ENCODE measurements at regions not wholly inside any gene's neighbourhood (a gene's known extent, or its start where the extent isn't known, plus 50 kb on each side); places are given as distances from the start of the nearest gene placed in this dataset.

GRCh38 chr18:45361125-45361851, 254.0 kb upstream of the SLC14A2 start:
- CTCF ChIA-PET: interaction anchor here (0.6 kb wide), 1 partner anchor 29 kb away, joined by 3 read pairs; no protein-coding TSS in a partner anchor
- Histone ChIP-seq H3K4ac (ENCODE audit: low read depth, low read length) (no peak overlapping the region), H3K14ac (replicated peaks; ENCODE audit: low read depth, low read length) (no peak overlapping the region), H2BK20ac (ENCODE audit: low read depth, low read length) (no peak overlapping the region), H4K91ac (ENCODE audit: insufficient read depth, low read depth, low read length) (no peak overlapping the region), H2AFZ (replicated peaks; ENCODE audit: low read length, poor library complexity) (no peak overlapping the region), H2BK15ac (ENCODE audit: low read depth, low read length) (no peak overlapping the region), H3K27ac (ENCODE audit: insufficient read depth, low read length) (no peak overlapping the region), H3K18ac (ENCODE audit: low read depth, low read length) (no peak overlapping the region), H4K5ac (ENCODE audit: low read depth, low read length) (no peak overlapping the region), H3K56ac (ENCODE audit: extremely low read depth, insufficient read depth, low read length) (no peak overlapping the region), H2AK5ac (ENCODE audit: low read depth, low read length) (no peak overlapping the region), H3K9ac (ENCODE audit: low read depth, low read length) (no peak overlapping the region), H3K23ac (ENCODE audit: low read depth, low read length) (no peak overlapping the region), H3K27me3 (ENCODE audit: control insufficient read depth, insufficient read depth, low read length) (peaks cover 17% of the 10 kb centered on the region; the same call in 1 of the 2 replicates), H3K4me2 (ENCODE audit: low read depth, low read length) (no peak overlapping the region), H2AK9ac (replicated peaks; ENCODE audit: low read depth, low read length, poor library complexity) (no peak overlapping the region), H2BK5ac (ENCODE audit: low read depth, low read length, poor library complexity, severe bottlenecking) (no peak overlapping the region), H4K20me1 (ENCODE audit: insufficient read depth, low read length) (no peaks in the 10 kb centered on the region), H2BK120ac (ENCODE audit: low read depth, low read length) (no peak overlapping the region), H3K4me3 (ENCODE audit: insufficient read depth, low read depth, low read length) (no peak overlapping the region), H3K9me3 (ENCODE audit: control insufficient read depth, insufficient read depth, low read length) (no peaks in the 10 kb centered on the region), H3K79me1 (ENCODE audit: low read depth in 1 of 2, low read length in 2 of 2) (no peaks in the 10 kb centered on the region), H4K8ac (ENCODE audit: low read depth in 2 of 2, low read length in 2 of 2) (no peak overlapping the region), H3K4me1 (ENCODE audit: control insufficient read depth, insufficient read depth, low read length) (peaks cover 5% of the 10 kb centered on the region; the same call in 1 of the 2 replicates), H3K9me1 (ENCODE audit: insufficient read depth, low read length) (no peaks in the 10 kb centered on the region; the same call in 1 of the 2 replicates), H3K36me3 (ENCODE audit: control insufficient read depth, insufficient read depth, low read length) (no peaks in the 10 kb centered on the region)
- ATAC-seq (ENCODE audit: low read depth): no peak
- intact Hi-C loops (cut with micrococcal nuclease) (no loop called here), in situ Hi-C loops (cut with MboI; ENCODE audit: low sequenced_read_pairs) (no loop called here), dilution Hi-C loops (cut with HindIII; ENCODE audit: low sequenced_read_pairs, unreplicated experiment) (no loop called here)
- WGBS, 2 experiments (ENCODE audit: extremely low coverage in 2 of 2, insufficient read length in 1 of 2): no CpG with 5 or more reads among the region's 4 CpGs
- POLR2A ChIA-PET (ENCODE audit: unreplicated experiment): no interaction called here
- TF ChIP-seq BHLHE40 (IDR thresholded peaks at IDR 0.05; ENCODE audit: low read depth, low read length) (no peak), MAZ (IDR thresholded peaks at IDR 0.05; ENCODE audit: borderline replicate concordance, low read depth, low read length) (no peak), NFE2L2 (IDR thresholded peaks at IDR 0.05; ENCODE audit: low read depth, low read length) (no peak), MAFK (IDR thresholded peaks at IDR 0.05; ENCODE audit: low read depth, low read length) (no peak), MXI1 (IDR thresholded peaks at IDR 0.05; ENCODE audit: borderline replicate concordance, low read depth, low read length) (no peak), RAD21 (IDR thresholded peaks at IDR 0.05; ENCODE audit: low read length) (no peak), USF2 (IDR thresholded peaks at IDR 0.05; ENCODE audit: low read depth, low read length) (no peak), FOS (IDR thresholded peaks at IDR 0.05; ENCODE audit: low read depth, low read length) (no peak), CEBPB (IDR thresholded peaks at IDR 0.05; ENCODE audit: low read depth, low read length) (no peak), RFX5 (IDR thresholded peaks at IDR 0.05; ENCODE audit: low read depth, low read length) (no peak), SMC3 (IDR thresholded peaks at IDR 0.05; ENCODE audit: low read depth, low read length) (no peak)
- no TSS peak for BruUV-seq (replicated peaks)
- no peak for DNase-seq

All from IMR-90 (cell line).